IgD-negative memory B cell (primary cell): ENCODE measurements at regions not wholly inside any gene's neighbourhood (a gene's known extent, or its start where the extent isn't known, plus 50 kb on each side); places are given as distances from the start of the nearest gene placed in this dataset.

Experiments
- H3K27ac Mint-ChIP-seq, 3 donors: one replicate each; pipeline ENCODE4 v1.8.0; 2020 to 2022; ENCODE audit warnings: mild to moderate bottlenecking in 3 of 3, mixed read lengths in 3 of 3, moderate library complexity in 1 of 3
- H3K27me3 Mint-ChIP-seq: one replicate; pipeline ENCODE4 v1.8.0; 2021; ENCODE audit warnings: mixed read lengths
- H3K36me3 Mint-ChIP-seq: one replicate; pipeline ENCODE4 v1.8.0; 2020; ENCODE audit warnings: mild to moderate bottlenecking, mixed read lengths
- H3K4me1 Mint-ChIP-seq, 3 donors: one replicate each; pipeline ENCODE4 v1.8.0; 2020 to 2022; ENCODE audit warnings: mixed read lengths in 3 of 3, mild to moderate bottlenecking in 1 of 3
- H3K4me3 Mint-ChIP-seq, 4 donors: one replicate each; pipeline ENCODE4 v1.8.0; 2020 to 2022; ENCODE audit warnings: mild to moderate bottlenecking in 4 of 4, mixed read lengths in 4 of 4, moderate library complexity in 3 of 4
- H3K9me3 Mint-ChIP-seq, 3 donors: one replicate each; pipeline ENCODE4 v1.8.0; 2020 to 2021; ENCODE audit warnings: mixed read lengths in 3 of 3, mild to moderate bottlenecking in 1 of 3

GRCh38 chr14:85248881-85249635, 280.9 kb upstream of the FLRT2 start:
- Mint-ChIP-seq H3K9me3 (peaks cover 0 to 23% (median 11%) of the 10 kb centered on the region in 3 donors), H3K36me3 (no peaks in the 10 kb centered on the region), H3K4me1 (no peaks in the 10 kb centered on the region), H3K4me3 (no peak overlapping the region), H3K27ac (no peak overlapping the region), H3K27me3 (no peaks in the 10 kb centered on the region)

- no peak overlapping the region for H3K27ac Mint-ChIP-seq
- H3K4me1 Mint-ChIP-seq, result no peaks in the 10 kb centered on the region
- no peaks in the 10 kb centered on the region for H3K27me3 Mint-ChIP-seq
- no peak overlapping the region for H3K4me3 Mint-ChIP-seq
- H3K9me3 Mint-ChIP-seq, result peaks cover 0 to 23% (median 11%) of the 10 kb centered on the region in 3 donors
- H3K36me3 Mint-ChIP-seq, result no peaks in the 10 kb centered on the region
Measured at GRCh38 chr14:85250414-85251189, 279.3 kb upstream of the FLRT2 start.

GRCh38 chr14:85252011-85252410, 277.9 kb upstream of the FLRT2 start:
- H3K36me3 Mint-ChIP-seq, result no peaks in the 10 kb centered on the region
- no peak overlapping the region for H3K4me3 Mint-ChIP-seq
- no peaks in the 10 kb centered on the region for H3K4me1 Mint-ChIP-seq
- no peak overlapping the region for H3K27ac Mint-ChIP-seq
- H3K27me3 Mint-ChIP-seq, result no peaks in the 10 kb centered on the region
- peaks cover 0 to 16% (median 9%) of the 10 kb centered on the region in 3 donors for H3K9me3 Mint-ChIP-seq

- Mint-ChIP-seq H3K9me3 (peaks cover 0 to 11% (median 5%) of the 10 kb centered on the region in 3 donors), H3K4me1 (no peaks in the 10 kb centered on the region), H3K4me3 (no peak overlapping the region), H3K27me3 (no peaks in the 10 kb centered on the region), H3K27ac (no peak overlapping the region), H3K36me3 (no peaks in the 10 kb centered on the region)
Measured at GRCh38 chr14:85254711-85255110, 275.2 kb upstream of the FLRT2 start.

GRCh38 chr14:85257287-85257686, 272.7 kb upstream of the FLRT2 start:
- Mint-ChIP-seq H3K27me3 (no peaks in the 10 kb centered on the region), H3K27ac (no peak overlapping the region), H3K36me3 (no peaks in the 10 kb centered on the region), H3K4me1 (no peaks in the 10 kb centered on the region), H3K4me3 (no peak overlapping the region), H3K9me3 (peaks cover 0 to 18% (median 2%) of the 10 kb centered on the region in 3 donors)

- no peak overlapping the region for H3K27ac Mint-ChIP-seq
- H3K36me3 Mint-ChIP-seq, result no peaks in the 10 kb centered on the region
- H3K9me3 Mint-ChIP-seq, result peaks cover 2 to 10% (median 5%) of the 10 kb centered on the region in 3 donors
- H3K4me1 Mint-ChIP-seq, result no peaks in the 10 kb centered on the region
- H3K4me3 Mint-ChIP-seq, result no peak overlapping the region
- no peaks in the 10 kb centered on the region for H3K27me3 Mint-ChIP-seq
Measured at GRCh38 chr14:85263916-85264675, 265.8 kb upstream of the FLRT2 start.

GRCh38 chr14:85273099-85273677, 256.8 kb upstream of the FLRT2 start:
- H3K27ac Mint-ChIP-seq, result no peak overlapping the region
- H3K9me3 Mint-ChIP-seq, result peaks cover 0 to 4% (median 2%) of the 10 kb centered on the region in 3 donors
- H3K36me3 Mint-ChIP-seq, result no peaks in the 10 kb centered on the region
- H3K4me3 Mint-ChIP-seq, result no peak overlapping the region
- no peaks in the 10 kb centered on the region for H3K27me3 Mint-ChIP-seq
- no peaks in the 10 kb centered on the region for H3K4me1 Mint-ChIP-seq

- H3K4me3 Mint-ChIP-seq, result no peak overlapping the region
- H3K9me3 Mint-ChIP-seq, result peaks cover 0 to 4% (median 2%) of the 10 kb centered on the region in 3 donors
- H3K4me1 Mint-ChIP-seq, result no peaks in the 10 kb centered on the region
- no peaks in the 10 kb centered on the region for H3K36me3 Mint-ChIP-seq
- no peak overlapping the region for H3K27ac Mint-ChIP-seq
- no peaks in the 10 kb centered on the region for H3K27me3 Mint-ChIP-seq
Measured at GRCh38 chr14:85273952-85274351, 256.0 kb upstream of the FLRT2 start.

- H3K9me3 Mint-ChIP-seq, result peaks cover 0 to 7% (median 1%) of the 10 kb centered on the region in 3 donors
- no peaks in the 10 kb centered on the region for H3K36me3 Mint-ChIP-seq
- no peak overlapping the region for H3K4me3 Mint-ChIP-seq
- H3K4me1 Mint-ChIP-seq, result no peaks in the 10 kb centered on the region
- H3K27ac Mint-ChIP-seq, result no peak overlapping the region
- H3K27me3 Mint-ChIP-seq, result no peaks in the 10 kb centered on the region
Measured at GRCh38 chr14:85276161-85276978, 253.6 kb upstream of the FLRT2 start.

GRCh38 chr14:85276979-85277228, 253.0 kb upstream of the FLRT2 start:
- Mint-ChIP-seq H3K27me3 (no peaks in the 10 kb centered on the region), H3K9me3 (peaks cover 0 to 5% (median 1%) of the 10 kb centered on the region in 3 donors), H3K4me1 (no peaks in the 10 kb centered on the region), H3K4me3 (no peak overlapping the region), H3K27ac (no peak overlapping the region), H3K36me3 (no peaks in the 10 kb centered on the region)

GRCh38 chr14:85279407-85279806, 250.5 kb upstream of the FLRT2 start:
- Mint-ChIP-seq H3K27ac (no peak overlapping the region), H3K4me1 (peaks cover 0 to 1% (median 0%) of the 10 kb centered on the region in 3 donors), H3K4me3 (no peak overlapping the region), H3K36me3 (no peaks in the 10 kb centered on the region), H3K27me3 (no peaks in the 10 kb centered on the region), H3K9me3 (peaks cover 0 to 3% (median 1%) of the 10 kb centered on the region in 3 donors)

- H3K4me3 Mint-ChIP-seq, result no peak overlapping the region
- no peaks in the 10 kb centered on the region for H3K27me3 Mint-ChIP-seq
- H3K36me3 Mint-ChIP-seq, result no peaks in the 10 kb centered on the region
- H3K4me1 Mint-ChIP-seq, result peaks cover 0 to 1% (median 0%) of the 10 kb centered on the region in 3 donors
- peaks cover 0 to 3% (median 1%) of the 10 kb centered on the region in 3 donors for H3K9me3 Mint-ChIP-seq
- H3K27ac Mint-ChIP-seq, result no peak overlapping the region
Measured at GRCh38 chr14:85280074-85280473, 249.9 kb upstream of the FLRT2 start.

GRCh38 chr14:85281921-85282320, 248.0 kb upstream of the FLRT2 start:
- Mint-ChIP-seq H3K27me3 (no peaks in the 10 kb centered on the region), H3K4me3 (no peak overlapping the region), H3K27ac (no peak overlapping the region), H3K9me3 (peaks cover 1 to 3% (median 2%) of the 10 kb centered on the region in 3 donors), H3K4me1 (peaks cover 0 to 1% (median 0%) of the 10 kb centered on the region in 3 donors), H3K36me3 (no peaks in the 10 kb centered on the region)

- H3K4me3 Mint-ChIP-seq, result no peak overlapping the region
- no peaks in the 10 kb centered on the region for H3K27me3 Mint-ChIP-seq
- no peak overlapping the region for H3K27ac Mint-ChIP-seq
- peaks cover 0 to 11% (median 3%) of the 10 kb centered on the region in 3 donors for H3K9me3 Mint-ChIP-seq
- peaks cover 0 to 1% (median 0%) of the 10 kb centered on the region in 3 donors for H3K4me1 Mint-ChIP-seq
- H3K36me3 Mint-ChIP-seq, result no peaks in the 10 kb centered on the region
Measured at GRCh38 chr14:85288041-85288440, 241.9 kb upstream of the FLRT2 start.
